Testis (tissue), 2 donors: ENCODE measurements at regions not wholly inside any gene's neighbourhood (a gene's known extent, or its start where the extent isn't known, plus 50 kb on each side); places are given as distances from the start of the nearest gene placed in this dataset.
"Not testable (repeated sequence)": the region's sequence is repeated elsewhere in the genome, so short reads cannot be mapped to it uniquely, and the experiment has no call there.

Source experiments
- DNase-seq: peaks from one replicate; pipeline ENCODE4 v3.0.0-alpha.2; 2019
- H3K27ac ChIP-seq, 2 donors: fragments of 200-600 bp; sonication (generic); one replicate each; pipeline ENCODE4 v1.5.1; 2019
- H3K27me3 ChIP-seq: fragments of 200-600 bp; sonication (generic); one replicate; pipeline ENCODE4 v1.5.1; 2019
- H3K36me3 ChIP-seq: fragments of 200-600 bp; sonication (generic); one replicate; pipeline ENCODE4 v1.5.1; 2017; ENCODE audit warnings: low read depth; ENCODE audit errors: missing control alignments
- H3K4me1 ChIP-seq: fragments of 200-600 bp; sonication (generic); one replicate; pipeline ENCODE4 v1.5.1; 2019
- H3K4me3 ChIP-seq, 2 donors: fragments of 200-600 bp; sonication (generic); one replicate each; pipeline ENCODE4 v1.5.1; 2017 to 2019
- H3K9me3 ChIP-seq: fragments of 200-600 bp; sonication (generic); one replicate; pipeline ENCODE4 v1.5.1; 2017
- CTCF ChIP-seq, 3 experiments: fragments of 450-650 bp in 2 of 3; fragments of 200-600 bp in 1 of 3; sonication (generic) in 1 of 3; IDR thresholded peaks; one replicate each; pipeline ENCODE4 v1.5.1; 2016 to 2019; ENCODE audit warnings: antibody characterized with exemption in 3 of 3, mild to moderate bottlenecking in 2 of 3, moderate library complexity in 1 of 3
- POLR2A ChIP-seq: fragments of 450-650 bp; IDR thresholded peaks from one replicate; pipeline ENCODE4 v1.6.1; 2017; ENCODE audit warnings: antibody characterized with exemption, mild to moderate bottlenecking, moderate library complexity
- WGBS, 2 donors: methylation state at CpG; one replicate each; pipeline ENCODE4 v1.1.5; 2018; 5-methylcytosine and 5-hydroxymethylcytosine counted together
- intact Hi-C: fragments of 100-400 bp; cut with DNase I; formaldehyde crosslinking; loops from one replicate; pipeline ENCODE4 v1.15.1; 2023; ENCODE audit warnings: low total_unique reads

- H3K9me3 ChIP-seq, H3K27ac ChIP-seq, H3K36me3 ChIP-seq, H3K27me3 ChIP-seq, intact Hi-C loops, DNase-seq, H3K4me1 ChIP-seq, H3K4me3 ChIP-seq: not testable (repeated sequence)
- WGBS, 2 donors: 76 to 83% methylated on average over 3 to 33 of the region's 37 CpGs
Measured at GRCh38 chr18:976393-977128, 71.9 kb downstream of the ADCYAP1 start.

GRCh38 chr18:977327-977726 is 72.7 kb downstream of the ADCYAP1 start:
- WGBS, 2 donors: 88 to 95% methylated on average over 1 of the region's 1 CpG

GRCh38 chr18:977732-978131 is 73.1 kb downstream of the ADCYAP1 start:
- H3K4me3 ChIP-seq, H3K9me3 ChIP-seq, intact Hi-C loops, H3K27me3 ChIP-seq, DNase-seq, H3K36me3 ChIP-seq, H3K4me1 ChIP-seq, H3K27ac ChIP-seq: not testable (repeated sequence)
- 83 to 93% methylated on average over 3 of the region's 3 CpGs for WGBS, 2 donors

More at GRCh38 chr18:977327-977726, 72.7 kb downstream of the ADCYAP1 start:
- H3K27me3 ChIP-seq, intact Hi-C loops, H3K36me3 ChIP-seq, DNase-seq, H3K4me1 ChIP-seq, H3K9me3 ChIP-seq, H3K4me3 ChIP-seq, H3K27ac ChIP-seq: not testable (repeated sequence)

- intact Hi-C loops: no loop called here
- no peak overlapping the region for H3K27ac ChIP-seq
- TF ChIP-seq CTCF (IDR thresholded peaks at IDR 0.05): no peak
- no peak for TF ChIP-seq POLR2A
- H3K36me3 ChIP-seq: no peaks in the 10 kb centered on the region
- 82 to 88% methylated on average over 4 of the region's 4 CpGs for WGBS, 2 donors
- no peak for DNase-seq
- no peaks in the 10 kb centered on the region for H3K27me3 ChIP-seq
- H3K9me3 ChIP-seq: no peaks in the 10 kb centered on the region
- no peak overlapping the region for H3K4me3 ChIP-seq
- H3K4me1 ChIP-seq: no peaks in the 10 kb centered on the region
Measured at GRCh38 chr18:980586-980985, 75.9 kb downstream of the ADCYAP1 start.

GRCh38 chr18:984004-984403 is 79.3 kb downstream of the ADCYAP1 start:
- no peak for TF ChIP-seq POLR2A
- no peak for TF ChIP-seq CTCF (IDR thresholded peaks at IDR 0.05)
- Histone ChIP-seq H3K4me1 (no peaks in the 10 kb centered on the region), H3K27me3 (no peaks in the 10 kb centered on the region), H3K4me3 (no peak overlapping the region), H3K36me3 (no peaks in the 10 kb centered on the region), H3K27ac (no peak overlapping the region), H3K9me3 (no peaks in the 10 kb centered on the region)
- WGBS, 2 donors: 80 to 83% methylated on average over 4 of the region's 4 CpGs
- intact Hi-C loops: no loop called here
- DNase-seq: no peak

GRCh38 chr18:985212-985661 is 80.6 kb downstream of the ADCYAP1 start:
- Histone ChIP-seq H3K4me3 (no peak overlapping the region), H3K4me1 (no peaks in the 10 kb centered on the region), H3K27me3 (no peaks in the 10 kb centered on the region), H3K9me3 (no peaks in the 10 kb centered on the region), H3K27ac (no peak overlapping the region), H3K36me3 (no peaks in the 10 kb centered on the region)
- DNase-seq: no peak
- intact Hi-C loops: no loop called here
- TF ChIP-seq CTCF (IDR thresholded peaks at IDR 0.05): no peak
- 51 to 60% methylated on average over 6 of the region's 6 CpGs for WGBS, 2 donors
